ENCODE measurements at regions not wholly inside any gene's neighbourhood (a gene's known extent, or its start where the extent isn't known, plus 50 kb on each side); places are given as distances from the start of the nearest gene placed in this dataset.

GRCh38 chr6:167643223-167643622 is 183.5 kb upstream of the AFDN start:
- Histone ChIP-seq H3K4me1 (ENCODE audit: insufficient read depth, low read length) (peaks cover 2% of the 10 kb centered on the region; the same call in 1 of the 2 replicates), H3K27ac (ENCODE audit: low read depth, low read length) (no peak overlapping the region), H3K9me3 (ENCODE audit: insufficient read depth, low read depth, low read length) (no peaks in the 10 kb centered on the region), H3K36me3 (ENCODE audit: insufficient read depth, low read length) (no peaks in the 10 kb centered on the region), H3K9ac (ENCODE audit: low read depth, low read length) (no peak overlapping the region), H3K4me3 (ENCODE audit: low read length) (no peak overlapping the region), H3K27me3 (ENCODE audit: insufficient read depth, low read length) (no peaks in the 10 kb centered on the region)
- 62% methylated on average over 9 of the region's 9 CpGs for WGBS

- no peaks in the 10 kb centered on the region for H3K36me3 ChIP-seq (ENCODE audit: insufficient read depth, low read length)
- 86% methylated on average over 11 of the region's 11 CpGs for WGBS
- H3K4me3 ChIP-seq (ENCODE audit: low read length) = no peak overlapping the region
- H3K9ac ChIP-seq (ENCODE audit: low read depth, low read length) = no peak overlapping the region
- H3K27ac ChIP-seq (ENCODE audit: low read depth, low read length) = no peak overlapping the region
- no peaks in the 10 kb centered on the region for H3K9me3 ChIP-seq (ENCODE audit: insufficient read depth, low read depth, low read length)
- peaks cover 2% of the 10 kb centered on the region; the same call in 1 of the 2 replicates for H3K4me1 ChIP-seq (ENCODE audit: insufficient read depth, low read length)
- H3K27me3 ChIP-seq (ENCODE audit: insufficient read depth, low read length) = no peaks in the 10 kb centered on the region
Measured at GRCh38 chr6:167643716-167644115, 183.0 kb upstream of the AFDN start.

- WGBS = 84% methylated on average over 21 of the region's 21 CpGs
- Histone ChIP-seq H3K27me3 (ENCODE audit: insufficient read depth, low read length) (no peaks in the 10 kb centered on the region), H3K36me3 (ENCODE audit: insufficient read depth, low read length) (no peaks in the 10 kb centered on the region), H3K4me1 (ENCODE audit: insufficient read depth, low read length) (peaks cover 2% of the 10 kb centered on the region; the same call in 1 of the 2 replicates), H3K27ac (ENCODE audit: low read depth, low read length) (no peak overlapping the region), H3K9ac (ENCODE audit: low read depth, low read length) (0 out of 2 replicates have a peak overlapping the region, but pooled peaks have one; percentile 19), H3K9me3 (ENCODE audit: insufficient read depth, low read depth, low read length) (no peaks in the 10 kb centered on the region), H3K4me3 (ENCODE audit: low read length) (no peak overlapping the region)
Measured at GRCh38 chr6:167644412-167645132, 182.1 kb upstream of the AFDN start.

GRCh38 chr6:167645368-167645767 is 181.3 kb upstream of the AFDN start:
- H3K9me3 ChIP-seq (ENCODE audit: insufficient read depth, low read depth, low read length) = no peaks in the 10 kb centered on the region
- peaks cover 2% of the 10 kb centered on the region; the same call in 1 of the 2 replicates for H3K4me1 ChIP-seq (ENCODE audit: insufficient read depth, low read length)
- no peaks in the 10 kb centered on the region for H3K36me3 ChIP-seq (ENCODE audit: insufficient read depth, low read length)
- 93% methylated on average over 8 of the region's 8 CpGs for WGBS
- H3K4me3 ChIP-seq (ENCODE audit: low read length) = no peak overlapping the region
- H3K9ac ChIP-seq (ENCODE audit: low read depth, low read length) = no peak overlapping the region
- H3K27ac ChIP-seq (ENCODE audit: low read depth, low read length) = no peak overlapping the region
- no peaks in the 10 kb centered on the region for H3K27me3 ChIP-seq (ENCODE audit: insufficient read depth, low read length)

- H3K36me3 ChIP-seq (ENCODE audit: insufficient read depth, low read length) = no peaks in the 10 kb centered on the region
- H3K4me1 ChIP-seq (ENCODE audit: insufficient read depth, low read length) = peaks cover 5% of the 10 kb centered on the region; the same call in 1 of the 2 replicates
- H3K9ac ChIP-seq (ENCODE audit: low read depth, low read length) = 0 out of 2 replicates have a peak overlapping the region, but pooled peaks have one; percentile 26
- H3K4me3 ChIP-seq (ENCODE audit: low read length) = no peak overlapping the region
- WGBS = 74% methylated on average over 4 of the region's 4 CpGs
- peak overlapping the region; percentile 16 for H3K27ac ChIP-seq (ENCODE audit: low read depth, low read length)
- H3K27me3 ChIP-seq (ENCODE audit: insufficient read depth, low read length) = no peaks in the 10 kb centered on the region
- H3K9me3 ChIP-seq (ENCODE audit: insufficient read depth, low read depth, low read length) = no peaks in the 10 kb centered on the region
Measured at GRCh38 chr6:167647306-167647705, 179.4 kb upstream of the AFDN start.

GRCh38 chr6:167647737-167648470 is 178.8 kb upstream of the AFDN start:
- H3K36me3 ChIP-seq (ENCODE audit: insufficient read depth, low read length) = no peaks in the 10 kb centered on the region
- no peak overlapping the region for H3K4me3 ChIP-seq (ENCODE audit: low read length)
- H3K9me3 ChIP-seq (ENCODE audit: insufficient read depth, low read depth, low read length) = no peaks in the 10 kb centered on the region
- peak overlapping the region; percentile 10; the same call in 1 of the 2 replicates for H3K27ac ChIP-seq (ENCODE audit: low read depth, low read length)
- WGBS = 95% methylated on average over 13 of the region's 13 CpGs
- H3K27me3 ChIP-seq (ENCODE audit: insufficient read depth, low read length) = no peaks in the 10 kb centered on the region
- peaks cover 11% of the 10 kb centered on the region; the same call in 1 of the 2 replicates for H3K4me1 ChIP-seq (ENCODE audit: insufficient read depth, low read length)
- peak overlapping the region; percentile 26; the same call in 1 of the 2 replicates for H3K9ac ChIP-seq (ENCODE audit: low read depth, low read length)

- Histone ChIP-seq H3K27me3 (ENCODE audit: insufficient read depth, low read length) (no peaks in the 10 kb centered on the region), H3K4me1 (ENCODE audit: insufficient read depth, low read length) (peaks cover 9% of the 10 kb centered on the region; the same call in 1 of the 2 replicates)
- WGBS = 95% methylated on average over 13 of the region's 13 CpGs
Measured at GRCh38 chr6:167648501-167649278, 178.0 kb upstream of the AFDN start.

GRCh38 chr6:167649476-167649875 is 177.2 kb upstream of the AFDN start:
- Histone ChIP-seq H3K9ac (ENCODE audit: low read depth, low read length) (no peak overlapping the region), H3K27me3 (ENCODE audit: insufficient read depth, low read length) (no peaks in the 10 kb centered on the region), H3K9me3 (ENCODE audit: insufficient read depth, low read depth, low read length) (no peaks in the 10 kb centered on the region), H3K27ac (ENCODE audit: low read depth, low read length) (no peak overlapping the region), H3K4me1 (ENCODE audit: insufficient read depth, low read length) (peaks cover 9% of the 10 kb centered on the region; the same call in 1 of the 2 replicates), H3K36me3 (ENCODE audit: insufficient read depth, low read length) (no peaks in the 10 kb centered on the region), H3K4me3 (ENCODE audit: low read length) (no peak overlapping the region)
- WGBS = 96% methylated on average over 8 of the region's 8 CpGs

More at GRCh38 chr6:167648501-167649278, 178.0 kb upstream of the AFDN start:
- H3K9me3 ChIP-seq (ENCODE audit: insufficient read depth, low read depth, low read length) = no peaks in the 10 kb centered on the region
- H3K9ac ChIP-seq (ENCODE audit: low read depth, low read length) = no peak overlapping the region
- H3K4me3 ChIP-seq (ENCODE audit: low read length) = no peak overlapping the region
- H3K36me3 ChIP-seq (ENCODE audit: insufficient read depth, low read length) = no peaks in the 10 kb centered on the region
- no peak overlapping the region for H3K27ac ChIP-seq (ENCODE audit: low read depth, low read length)

GRCh38 chr6:167650730-167651317 is 175.9 kb upstream of the AFDN start:
- H3K9me3 ChIP-seq (ENCODE audit: insufficient read depth, low read depth, low read length) = no peaks in the 10 kb centered on the region
- H3K4me3 ChIP-seq (ENCODE audit: low read length) = no peak overlapping the region
- no peak overlapping the region for H3K9ac ChIP-seq (ENCODE audit: low read depth, low read length)
- no peaks in the 10 kb centered on the region for H3K27me3 ChIP-seq (ENCODE audit: insufficient read depth, low read length)
- H3K27ac ChIP-seq (ENCODE audit: low read depth, low read length) = no peak overlapping the region
- H3K4me1 ChIP-seq (ENCODE audit: insufficient read depth, low read length) = peaks cover 9% of the 10 kb centered on the region; the same call in 1 of the 2 replicates
- 83% methylated on average over 12 of the region's 12 CpGs for WGBS
- H3K36me3 ChIP-seq (ENCODE audit: insufficient read depth, low read length) = no peaks in the 10 kb centered on the region

- H3K27ac ChIP-seq (ENCODE audit: low read depth, low read length) = no peak overlapping the region
- WGBS = 86% methylated on average over 10 of the region's 10 CpGs
- no peak overlapping the region for H3K4me3 ChIP-seq (ENCODE audit: low read length)
- H3K9ac ChIP-seq (ENCODE audit: low read depth, low read length) = no peak overlapping the region
- no peaks in the 10 kb centered on the region for H3K9me3 ChIP-seq (ENCODE audit: insufficient read depth, low read depth, low read length)
- H3K36me3 ChIP-seq (ENCODE audit: insufficient read depth, low read length) = no peaks in the 10 kb centered on the region
- H3K4me1 ChIP-seq (ENCODE audit: insufficient read depth, low read length) = peaks cover 9% of the 10 kb centered on the region; the same call in 1 of the 2 replicates
- H3K27me3 ChIP-seq (ENCODE audit: insufficient read depth, low read length) = no peaks in the 10 kb centered on the region
Measured at GRCh38 chr6:167651318-167652041, 175.2 kb upstream of the AFDN start.

All from HUES64 (cell line).